CD4-positive, alpha-beta T cell treated with Interleukin-15 for 4 hours (primary cell): ENCODE measurements at regions not wholly inside any gene's neighbourhood (a gene's known extent, or its start where the extent isn't known, plus 50 kb on each side); places are given as distances from the start of the nearest gene placed in this dataset.
"Not testable (repeated sequence)": the region's sequence is repeated elsewhere in the genome, so short reads cannot be mapped to it uniquely, and the experiment has no call there.

Experiments used
- DNase-seq: peaks from one replicate; pipeline ENCODE4 v3.0.0-alpha.2; 2020; ENCODE audit warnings: low spot score

GRCh38 chr10:89949496-89949895 is 248.1 kb downstream of the KIF20B start:
- DNase-seq, result no peak

DNA sequence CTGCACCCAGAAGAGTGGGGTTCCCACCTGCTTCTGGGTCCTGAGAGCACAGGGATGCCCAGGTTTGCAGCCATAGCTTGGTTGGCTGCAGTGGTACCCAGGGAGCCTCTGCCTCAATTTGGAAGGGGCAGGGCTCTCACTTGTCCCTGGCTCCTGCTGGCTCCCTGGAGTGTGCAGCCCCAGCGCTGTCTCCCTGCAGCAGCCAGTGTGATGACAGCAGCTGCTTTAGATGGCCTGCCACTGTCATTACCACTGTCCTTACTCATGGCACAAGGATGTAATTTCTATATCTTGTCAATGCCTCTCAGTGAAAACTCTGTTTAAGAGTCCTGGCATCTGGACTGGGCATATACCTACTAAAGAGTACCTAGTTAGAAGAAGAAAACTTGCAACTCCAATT is 250.9 kb downstream of the KIF20B start:
- DNase-seq, result no peak

GRCh38 chr10:89952751-89953150 is 251.4 kb downstream of the KIF20B start:
- no peak for DNase-seq

DNA sequence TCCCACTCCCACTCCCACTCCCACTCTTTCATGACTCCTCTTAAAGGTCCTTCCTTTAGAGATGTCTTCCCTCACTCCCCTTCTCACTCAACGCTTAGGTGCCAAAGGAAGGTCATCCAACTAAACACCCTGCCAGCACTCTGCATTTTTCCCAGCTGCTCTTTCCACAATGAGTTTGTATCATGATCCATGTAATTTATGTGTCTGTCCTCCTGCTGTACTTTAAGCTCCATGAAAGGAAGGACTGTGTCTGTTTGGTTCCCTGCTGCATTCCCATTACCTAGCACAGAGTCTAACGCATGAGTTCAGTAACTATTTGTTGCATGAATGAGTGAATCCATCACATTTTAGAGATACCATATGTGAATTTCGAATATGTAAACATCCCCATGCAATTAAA is 252.7 kb downstream of the KIF20B start:
- no peak for DNase-seq

- no peak for DNase-seq
Observed at GRCh38 chr10:89954787-89955566, 253.6 kb downstream of the KIF20B start.

GRCh38 chr10:89959433-89960110 is 258.2 kb downstream of the KIF20B start:
- no peak for DNase-seq

DNA sequence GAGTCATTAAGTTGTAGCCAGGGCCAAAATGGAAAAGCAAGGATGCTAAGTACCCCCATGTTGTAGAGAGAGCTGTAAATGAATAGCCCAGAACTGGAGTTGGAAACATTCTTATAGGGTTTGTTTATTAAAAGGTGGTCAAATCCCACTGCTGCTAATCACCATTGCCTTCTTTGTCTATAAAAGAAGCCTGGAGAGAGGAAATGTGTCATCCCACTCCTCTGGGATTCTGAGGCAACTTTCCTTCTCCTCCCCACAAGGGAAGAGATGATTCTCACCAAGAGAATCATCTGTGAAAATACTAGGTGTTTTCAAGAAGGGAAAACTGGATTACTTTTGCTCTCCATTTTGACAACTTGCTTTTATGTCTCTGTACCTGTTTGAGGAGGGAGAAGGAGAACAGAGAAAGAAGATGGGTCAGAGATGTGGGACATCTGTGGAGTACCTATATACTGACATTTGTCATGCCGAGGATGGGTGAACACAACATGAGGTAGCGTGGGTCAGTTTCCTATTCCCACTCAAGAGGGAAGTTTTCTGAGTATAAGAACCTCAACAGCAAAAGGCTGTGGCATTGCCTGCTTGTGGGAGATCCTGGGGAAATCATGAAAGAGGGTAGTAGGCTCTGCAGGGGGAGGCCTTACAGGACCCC is 262.2 kb downstream of the KIF20B start:
- no peak for DNase-seq

DNA sequence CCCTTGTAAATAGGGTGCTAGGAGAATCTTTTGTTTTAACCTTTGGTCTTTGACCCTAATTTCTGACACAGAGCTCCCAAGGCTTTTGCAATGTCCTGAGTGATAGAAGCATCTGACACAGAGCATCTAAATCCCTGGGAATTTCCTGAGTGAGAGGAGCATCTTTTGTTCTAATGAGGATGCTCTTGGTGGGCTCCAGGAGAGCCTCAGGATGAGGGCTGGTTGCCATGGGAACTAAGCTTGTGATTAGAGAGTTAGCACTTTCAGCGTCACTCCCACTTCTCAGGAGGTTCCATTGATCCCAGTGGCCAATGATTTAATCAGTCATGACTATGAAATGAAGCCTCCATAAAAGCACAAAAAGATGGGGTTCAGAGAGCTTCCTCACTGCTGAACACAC is 264.8 kb downstream of the KIF20B start:
- no peak for DNase-seq

DNA sequence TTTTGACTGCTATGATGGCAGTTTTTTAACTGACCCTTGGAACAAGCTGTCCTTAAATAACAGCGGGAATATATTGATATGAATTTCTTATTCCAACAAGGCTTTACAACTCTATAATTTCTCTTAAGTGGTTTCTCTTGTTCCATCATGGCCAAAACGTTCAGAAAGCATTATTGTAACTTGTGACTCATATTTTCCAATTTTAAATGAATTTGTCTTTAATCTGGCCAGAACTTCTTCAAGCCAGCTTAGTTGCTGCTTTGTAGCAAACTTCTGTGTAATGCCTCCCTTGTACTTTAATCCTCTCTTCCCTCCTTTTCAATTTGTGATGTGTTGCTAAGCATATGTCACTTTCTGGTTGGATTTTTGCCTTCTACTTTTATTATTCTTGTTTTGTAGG is 271.9 kb downstream of the KIF20B start:
- DNase-seq, result no peak

DNA sequence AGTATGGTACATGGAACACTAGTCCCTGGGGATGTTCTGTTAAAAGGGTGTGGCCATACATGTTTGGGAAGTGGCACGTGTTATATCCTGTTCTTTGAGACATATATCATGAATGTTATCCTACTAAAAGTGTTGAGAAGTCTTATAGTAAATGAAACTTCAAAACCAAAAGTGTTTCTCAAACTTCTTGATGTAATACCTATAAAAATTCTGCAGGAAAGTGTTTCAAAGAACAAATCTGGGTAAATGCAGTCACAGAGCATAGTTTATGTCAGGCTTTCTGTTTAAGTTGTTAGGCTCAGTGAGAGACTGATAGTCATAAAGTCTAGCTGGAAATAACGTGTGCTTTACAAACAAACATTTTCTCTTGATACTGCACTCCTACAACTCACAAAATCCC is 273.7 kb downstream of the KIF20B start:
- DNase-seq, result no peak

- no peak for DNase-seq
Observed at GRCh38 chr10:89975771-89976170, 274.4 kb downstream of the KIF20B start.

GRCh38 chr10:89978081-89978480 is 276.7 kb downstream of the KIF20B start:
- DNase-seq, result no peak

DNA sequence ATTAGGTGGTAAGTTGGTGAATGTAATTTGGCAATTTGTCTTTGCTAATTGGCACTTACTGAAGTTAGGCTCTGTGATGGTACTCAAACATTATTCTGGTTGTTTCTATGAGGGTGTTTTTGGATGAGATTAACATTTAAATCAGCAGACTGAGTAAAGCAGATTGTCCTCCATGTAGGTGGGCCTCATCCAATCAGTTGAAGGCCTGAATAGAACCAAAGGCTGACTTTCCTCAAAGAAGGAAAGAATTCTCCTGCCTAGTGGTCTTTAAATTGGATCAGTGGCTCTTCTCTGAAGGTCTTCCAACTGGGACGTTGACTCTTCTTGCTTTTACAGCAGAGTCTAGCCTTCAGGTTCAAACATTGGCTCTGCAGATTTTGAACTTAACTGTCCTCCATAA is 278.3 kb downstream of the KIF20B start:
- no peak for DNase-seq

DNA sequence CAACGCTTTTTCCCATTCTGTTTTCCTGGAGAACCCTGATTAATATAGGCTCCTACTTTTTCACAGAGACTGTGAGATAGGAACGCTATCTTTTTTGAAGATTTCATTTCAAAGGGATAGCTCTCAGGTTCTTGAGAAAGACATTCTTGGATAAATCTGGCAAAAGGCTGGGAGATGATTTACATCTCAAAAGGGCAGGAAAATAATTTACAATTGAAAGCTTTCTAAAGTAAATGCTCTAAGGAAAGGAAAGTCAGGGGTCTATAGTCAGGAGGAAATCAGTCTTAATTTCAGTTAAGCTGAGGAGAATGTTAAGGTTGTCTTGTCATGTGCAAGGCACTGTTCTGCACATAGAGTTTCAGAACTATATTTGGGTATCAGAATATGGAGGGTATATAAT is 278.8 kb downstream of the KIF20B start:
- DNase-seq, result no peak

DNA sequence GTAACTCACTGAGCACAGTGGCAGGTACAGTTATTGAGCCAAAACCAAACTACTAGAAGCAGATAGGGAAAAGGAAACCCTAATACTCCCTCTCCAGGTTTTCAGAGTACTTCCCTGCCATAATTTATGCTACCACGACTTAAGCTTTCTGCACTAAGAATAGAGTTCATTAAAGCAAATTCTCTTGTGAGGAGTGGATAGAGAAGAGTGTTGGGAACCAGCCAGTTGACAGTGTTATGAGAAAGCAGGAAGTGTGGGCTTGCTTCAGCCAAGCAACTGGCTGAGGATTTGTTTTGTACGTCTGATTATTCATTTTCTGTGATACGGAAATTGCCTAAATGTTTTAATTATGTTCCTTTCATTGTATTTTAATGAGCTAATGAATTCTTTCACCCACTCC is 280.5 kb downstream of the KIF20B start:
- DNase-seq, result no peak

DNA sequence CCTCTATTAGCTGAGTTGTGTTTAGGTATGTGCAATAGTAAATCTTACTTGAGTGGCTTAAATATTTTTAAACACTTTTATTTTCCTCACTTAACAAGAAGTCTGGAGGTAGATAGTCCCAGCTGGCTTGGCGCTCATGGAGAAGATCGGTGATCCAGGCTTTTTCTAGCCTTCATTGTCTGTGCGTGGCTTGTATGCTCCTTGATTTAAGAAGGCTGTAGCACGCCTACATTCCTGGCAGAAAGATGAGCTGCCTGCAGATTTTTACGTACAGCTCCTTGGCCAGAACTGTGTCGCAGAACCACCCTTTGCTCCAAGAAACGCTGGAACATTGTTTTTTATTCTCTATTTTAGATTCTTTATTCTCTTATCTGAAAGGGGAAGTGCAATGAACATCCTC is 284.1 kb downstream of the KIF20B start:
- no peak for DNase-seq

- not testable (repeated sequence) for DNase-seq
Observed at GRCh38 chr10:89988361-89988760, 287.0 kb downstream of the KIF20B start.

DNA sequence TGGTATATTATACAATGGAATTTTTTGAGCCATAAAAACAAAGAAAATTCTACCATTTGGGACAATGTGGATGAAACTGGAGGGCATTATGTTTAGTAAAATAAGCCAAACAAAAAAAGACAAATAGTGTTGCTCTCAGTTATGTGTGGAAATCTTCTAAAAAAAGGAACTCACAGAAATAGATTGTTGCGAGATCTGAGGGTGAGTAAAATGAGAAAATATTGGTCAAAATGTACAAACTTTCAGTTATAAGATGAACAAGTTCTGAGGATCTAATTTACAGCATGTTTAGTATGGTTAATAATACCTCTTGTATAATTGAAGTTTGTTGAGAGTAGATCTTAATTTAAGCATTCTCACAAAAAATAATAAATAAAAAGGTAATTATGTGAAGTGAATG is 291.2 kb downstream of the KIF20B start:
- DNase-seq, result no peak

GRCh38 chr10:90007226-90007625 is 305.8 kb downstream of the KIF20B start:
- no peak for DNase-seq

GRCh38 chr10:90011281-90011680 is 309.9 kb downstream of the KIF20B start:
- not testable (repeated sequence) for DNase-seq

GRCh38 chr10:90018819-90019218 is 317.4 kb downstream of the KIF20B start:
- no peak for DNase-seq

DNA sequence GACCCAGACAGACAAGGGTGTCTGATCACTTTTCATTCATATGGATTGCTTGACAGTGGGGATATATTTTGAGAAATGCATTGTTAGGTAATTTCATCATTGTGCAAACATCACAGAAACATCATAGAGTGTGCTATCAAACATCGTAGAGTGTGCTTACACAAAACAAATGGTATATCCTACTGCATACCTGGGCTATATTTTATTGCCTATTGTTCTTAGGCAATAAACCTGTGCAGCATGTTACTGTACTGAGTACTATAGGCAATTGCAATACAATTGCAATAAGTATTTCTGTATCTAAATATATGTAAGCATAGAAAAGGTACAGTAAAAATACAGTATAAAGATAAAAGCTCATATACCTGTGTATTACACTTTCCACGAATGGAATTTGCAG is 319.1 kb downstream of the KIF20B start:
- DNase-seq, result no peak

DNA sequence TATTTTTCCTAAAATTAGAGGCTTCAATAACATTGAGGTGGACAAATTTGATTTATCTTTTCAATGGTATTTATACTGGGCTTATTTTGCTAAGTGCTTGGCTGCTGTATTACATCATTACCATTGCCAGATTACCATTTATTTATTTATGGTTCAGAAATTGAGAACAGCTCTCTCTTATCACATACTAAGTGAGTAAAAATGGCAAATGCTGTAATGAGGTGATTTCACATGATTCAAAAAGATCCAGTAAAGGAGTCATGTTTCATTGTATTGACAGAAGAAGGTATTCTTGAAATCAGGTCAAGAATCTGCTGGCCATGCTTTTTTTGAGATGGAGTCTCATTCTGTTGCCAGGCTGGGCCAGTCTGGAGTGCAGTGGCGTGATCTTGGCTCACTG is 322.6 kb downstream of the KIF20B start:
- DNase-seq, result no peak
